Naive thymus-derived CD8-positive, alpha-beta T cell (primary cell): ENCODE measurements at regions not wholly inside any gene's neighbourhood (a gene's known extent, or its start where the extent isn't known, plus 50 kb on each side); places are given as distances from the start of the nearest gene placed in this dataset.

ENCODE experiments used
- ATAC-seq, 2 donors: fragments of 150-1000 bp; cut with Tn5 transposase in 1 of 2; sonication (Bioruptor Pico), chemical (Tn5 transposase) in 1 of 2; 1 replicate in 1 of 2; 2 replicates in 1 of 2; pipeline ENCODE4 v1.10.0; 2021; ENCODE audit warnings: mild to moderate bottlenecking in 2 of 2, moderate library complexity in 2 of 2
- POLR2A ChIA-PET: fragments of 350-600 bp; sonication (Branson Sonifier 250); formaldehyde crosslinking; loops from one replicate; lab custom pipeline; 2021; ENCODE audit warnings: antibody characterized with exemption; lab: Charles Lee
- DNase-seq, 10 donors: peaks; one replicate each; pipeline versions ENCODE4 v3.0.0 to v3.0.0-alpha.2; 2020 to 2022
- H3K27ac Mint-ChIP-seq, 10 donors: one replicate each; pipeline ENCODE4 v1.8.0; 2020 to 2022; ENCODE audit warnings: mild to moderate bottlenecking in 10 of 10, mixed read lengths in 10 of 10, moderate library complexity in 4 of 10, inconsistent platforms in 1 of 10
- H3K27me3 Mint-ChIP-seq, 5 donors: one replicate each; pipeline ENCODE4 v1.8.0; 2021 to 2022; ENCODE audit warnings: mixed read lengths in 5 of 5
- H3K36me3 Mint-ChIP-seq, 3 donors: one replicate each; pipeline ENCODE4 v1.8.0; 2020 to 2022; ENCODE audit warnings: mixed read lengths in 3 of 3, mild to moderate bottlenecking in 2 of 3, inconsistent platforms in 1 of 3
- H3K4me1 Mint-ChIP-seq, 4 donors: one replicate each; pipeline ENCODE4 v1.8.0; 2021 to 2022; ENCODE audit warnings: mixed read lengths in 4 of 4
- H3K4me3 Mint-ChIP-seq, 10 donors: one replicate each; pipeline ENCODE4 v1.8.0; 2020 to 2022; ENCODE audit warnings: mild to moderate bottlenecking in 10 of 10, mixed read lengths in 10 of 10, moderate library complexity in 6 of 10, inconsistent platforms in 1 of 10
- H3K9me3 Mint-ChIP-seq, 9 donors: one replicate each; pipeline ENCODE4 v1.8.0; 2020 to 2022; ENCODE audit warnings: mixed read lengths in 9 of 9, mild to moderate bottlenecking in 3 of 9, inconsistent platforms in 1 of 9, moderate library complexity in 1 of 9

DNA sequence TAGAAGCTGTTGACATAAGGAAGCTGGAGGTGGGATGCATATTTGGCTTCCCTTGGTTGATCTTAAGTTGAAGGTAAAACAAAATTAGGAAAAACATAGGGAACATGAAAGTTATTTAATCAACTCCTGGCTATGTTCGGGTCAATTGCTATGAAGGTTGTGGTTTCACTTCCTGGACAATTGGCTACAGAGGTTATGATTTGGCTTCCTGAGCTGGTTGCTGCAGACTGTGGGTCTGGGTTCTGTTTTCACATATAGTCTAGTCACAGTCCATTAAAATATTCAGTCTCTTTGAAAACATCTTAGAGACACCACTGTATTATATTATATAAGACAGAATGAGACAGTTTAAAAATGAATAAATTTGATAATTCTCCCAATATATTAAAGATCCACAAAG lies 895.2 kb upstream of the USP15 start:
- Mint-ChIP-seq H3K4me1 (no peaks in the 10 kb centered on the region), H3K4me3 (no peak overlapping the region), H3K27me3 (no peaks in the 10 kb centered on the region), H3K9me3 (peaks cover 0 to 4% (median 0%) of the 10 kb centered on the region in 9 donors), H3K27ac (no peak overlapping the region), H3K36me3 (no peaks in the 10 kb centered on the region)
- POLR2A ChIA-PET: no interaction called here
- DNase-seq: no peak
- no peak for ATAC-seq

DNA sequence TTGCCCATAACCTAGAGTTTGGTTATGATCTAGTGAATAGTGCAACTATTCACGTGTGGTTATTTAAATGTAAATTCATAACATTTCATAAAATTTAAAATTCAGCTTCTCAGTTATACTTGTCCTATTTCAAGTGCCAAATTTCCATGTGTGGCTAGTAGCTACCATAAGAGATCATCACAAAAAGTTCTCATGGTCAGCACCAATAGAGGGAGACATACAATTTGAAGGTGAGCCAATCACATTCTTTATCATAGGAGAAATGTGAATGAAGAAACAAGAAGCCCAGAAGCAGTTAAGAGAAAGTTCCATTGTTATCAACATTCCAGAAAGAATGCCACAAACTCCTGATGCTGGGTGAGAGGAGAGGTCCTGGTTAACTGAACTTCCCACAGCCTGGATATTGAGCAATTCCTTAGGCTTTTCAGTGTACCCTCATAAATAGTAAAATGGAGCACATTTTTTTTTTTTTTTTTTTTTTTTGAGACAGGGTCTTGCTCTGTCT lies 892.9 kb upstream of the USP15 start:
- POLR2A ChIA-PET: no interaction called here
- no peak overlapping the region for H3K27ac Mint-ChIP-seq
- H3K36me3 Mint-ChIP-seq: no peaks in the 10 kb centered on the region
- H3K27me3 Mint-ChIP-seq: no peaks in the 10 kb centered on the region
- H3K4me3 Mint-ChIP-seq: no peak overlapping the region
- no peaks in the 10 kb centered on the region for H3K4me1 Mint-ChIP-seq
- DNase-seq (no peak), ATAC-seq (no peak)
- H3K9me3 Mint-ChIP-seq: peaks cover 0 to 4% (median 0%) of the 10 kb centered on the region in 9 donors

DNA sequence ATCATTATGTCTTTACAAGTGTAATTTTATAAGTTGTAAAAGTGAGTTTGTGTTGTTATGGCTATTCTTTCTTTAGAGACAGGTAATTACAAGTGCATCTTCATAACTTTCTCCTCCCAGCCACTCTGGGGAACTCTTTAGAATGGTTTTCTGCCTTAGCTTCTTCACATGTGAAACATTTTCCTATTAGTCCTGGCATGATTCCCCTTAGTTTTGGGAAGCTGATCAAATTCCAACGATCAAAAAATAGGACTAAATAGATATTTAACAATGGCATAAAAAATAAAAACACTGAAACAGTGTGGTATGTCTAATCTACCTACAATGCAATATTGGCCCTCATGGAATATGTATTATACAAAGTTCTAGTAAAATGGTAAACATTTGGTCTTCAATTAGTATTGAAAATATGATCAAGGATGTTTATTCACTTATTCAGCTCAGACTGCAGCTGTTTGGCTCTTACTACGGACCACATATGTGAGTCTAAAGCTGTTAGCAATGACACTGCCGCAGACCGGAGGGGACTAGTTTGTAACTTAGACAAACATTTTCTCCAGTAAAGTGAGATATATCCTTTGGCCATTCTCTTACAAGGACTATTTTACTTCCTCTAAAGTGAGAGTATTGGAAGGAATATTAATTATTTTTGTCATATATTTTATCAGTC lies 890.8 kb upstream of the USP15 start:
- ATAC-seq (no peak), DNase-seq (no peak)
- H3K4me3 Mint-ChIP-seq: no peak overlapping the region
- H3K27ac Mint-ChIP-seq: no peak overlapping the region
- H3K4me1 Mint-ChIP-seq: no peaks in the 10 kb centered on the region
- no peaks in the 10 kb centered on the region for H3K27me3 Mint-ChIP-seq
- POLR2A ChIA-PET: no interaction called here
- no peaks in the 10 kb centered on the region for H3K36me3 Mint-ChIP-seq
- H3K9me3 Mint-ChIP-seq: peaks cover 0 to 4% (median 0%) of the 10 kb centered on the region in 9 donors

DNA sequence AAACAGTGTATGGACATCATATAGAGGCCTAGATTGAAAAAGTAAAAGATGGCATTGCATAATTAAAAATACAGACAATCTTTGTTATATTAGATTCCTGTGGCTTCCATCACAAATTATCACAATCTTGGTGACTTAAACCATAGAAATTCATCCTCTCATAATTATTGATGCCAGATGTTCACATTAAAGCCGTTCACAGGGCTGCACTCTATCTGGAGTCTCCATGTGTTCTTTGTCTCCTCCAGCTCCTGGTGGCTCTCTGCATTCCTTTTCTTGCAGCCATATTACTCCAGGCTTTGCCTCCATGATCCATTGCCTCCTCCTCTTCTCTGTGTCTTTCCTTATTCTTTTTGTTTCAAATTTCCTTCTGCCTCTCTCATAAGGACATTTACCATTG lies 875.7 kb upstream of the USP15 start:
- H3K27ac Mint-ChIP-seq: no peak overlapping the region
- POLR2A ChIA-PET: no interaction called here
- H3K4me3 Mint-ChIP-seq: no peak overlapping the region
- no peaks in the 10 kb centered on the region for H3K36me3 Mint-ChIP-seq
- peaks cover 0 to 1% (median 0%) of the 10 kb centered on the region in 5 donors for H3K27me3 Mint-ChIP-seq
- no peak for ATAC-seq
- DNase-seq: no peak
- H3K9me3 Mint-ChIP-seq: peaks cover 3 to 24% (median 10%) of the 10 kb centered on the region in 9 donors
- no peaks in the 10 kb centered on the region for H3K4me1 Mint-ChIP-seq

DNA sequence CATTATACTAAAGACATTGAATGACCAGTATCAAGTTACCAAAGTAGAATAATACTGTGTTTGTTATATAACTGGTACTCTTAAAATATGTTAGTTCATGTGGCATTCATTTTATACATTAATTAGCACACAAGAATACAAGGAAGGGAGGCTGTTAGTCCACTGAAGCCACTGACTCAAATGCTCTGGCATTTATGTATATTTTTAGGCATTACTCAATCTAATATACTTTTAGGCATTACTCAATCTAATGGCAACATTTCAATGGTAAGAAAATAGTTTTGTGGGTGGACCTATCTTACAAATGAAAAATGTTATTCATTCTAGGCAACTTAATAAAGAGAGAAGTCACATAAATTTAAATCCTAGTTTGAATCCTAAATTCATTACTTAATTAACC lies 874.4 kb upstream of the USP15 start:
- ATAC-seq (no peak), DNase-seq (no peak)
- Mint-ChIP-seq H3K27ac (no peak overlapping the region), H3K9me3 (peaks cover 3 to 32% (median 10%) of the 10 kb centered on the region in 9 donors), H3K4me1 (no peaks in the 10 kb centered on the region), H3K27me3 (peaks cover 0 to 8% (median 0%) of the 10 kb centered on the region in 5 donors), H3K4me3 (no peak overlapping the region), H3K36me3 (no peaks in the 10 kb centered on the region)
- POLR2A ChIA-PET: no interaction called here

DNA sequence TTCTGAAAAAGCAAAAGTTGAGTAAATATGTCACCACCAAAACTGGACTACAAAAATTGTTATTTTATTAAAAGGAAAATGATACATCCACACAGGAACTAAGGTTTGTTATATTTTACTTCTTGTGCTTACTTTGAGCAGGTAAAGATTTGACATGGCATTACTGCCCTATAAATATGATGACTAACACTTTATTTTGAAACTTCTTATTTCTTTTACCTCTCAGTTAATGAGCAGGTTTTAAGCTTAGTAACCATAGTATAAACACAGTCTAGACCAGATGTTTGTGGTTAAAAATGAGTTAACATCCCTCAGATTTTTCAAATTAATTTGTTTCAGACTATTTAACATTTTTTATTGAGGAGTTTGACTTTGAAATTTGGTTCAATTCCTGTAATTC lies 862.5 kb upstream of the USP15 start:
- Mint-ChIP-seq H3K36me3 (no peaks in the 10 kb centered on the region), H3K4me3 (no peak overlapping the region), H3K27ac (no peak overlapping the region), H3K27me3 (no peaks in the 10 kb centered on the region), H3K4me1 (no peaks in the 10 kb centered on the region), H3K9me3 (peaks cover 0 to 17% (median 5%) of the 10 kb centered on the region in 9 donors)
- DNase-seq (no peak), ATAC-seq (no peak)
- POLR2A ChIA-PET: no interaction called here

DNA sequence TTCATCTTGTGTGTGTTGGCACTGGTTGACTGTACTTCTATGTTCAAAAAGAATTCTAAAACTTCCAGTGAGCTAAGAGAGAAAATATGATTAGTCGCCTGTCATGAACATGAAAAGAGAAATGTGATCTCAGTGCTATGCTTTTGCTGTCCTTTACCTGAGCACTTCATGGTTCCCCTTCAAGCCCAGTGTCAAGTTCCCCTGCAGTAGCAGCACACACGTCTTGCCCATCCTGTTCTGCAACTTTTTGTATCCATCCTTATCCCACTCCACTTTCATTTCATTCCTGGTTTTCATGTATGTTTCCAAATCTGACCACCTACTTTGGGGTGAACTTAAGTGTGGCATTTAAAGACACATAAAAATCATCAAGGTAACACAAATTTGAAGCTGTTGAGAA lies 848.0 kb upstream of the USP15 start:
- Mint-ChIP-seq H3K4me3 (no peak overlapping the region), H3K36me3 (no peaks in the 10 kb centered on the region), H3K4me1 (no peaks in the 10 kb centered on the region), H3K9me3 (peaks cover 0 to 23% (median 4%) of the 10 kb centered on the region in 9 donors), H3K27me3 (no peaks in the 10 kb centered on the region), H3K27ac (no peak overlapping the region)
- no peak for ATAC-seq
- POLR2A ChIA-PET: no interaction called here
- DNase-seq: no peak

DNA sequence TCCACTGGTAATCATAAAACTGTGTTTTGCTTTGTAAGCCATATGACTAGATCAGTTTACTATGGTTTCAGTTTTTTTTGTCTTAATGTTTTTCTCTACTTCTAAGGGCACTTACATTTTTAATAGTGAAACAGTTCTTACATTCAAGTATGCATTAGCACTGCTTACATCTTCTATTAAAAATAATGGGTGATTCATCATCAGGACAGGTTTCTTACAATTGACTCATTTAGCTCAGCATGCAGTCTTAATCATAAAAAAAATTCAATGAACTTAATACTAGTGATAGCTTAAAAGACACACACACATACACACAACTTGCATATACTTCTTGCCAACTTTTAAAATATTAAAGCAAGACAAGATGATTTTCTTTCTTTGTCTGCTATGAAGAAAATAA lies 845.7 kb upstream of the USP15 start:
- no peak for ATAC-seq
- Mint-ChIP-seq H3K36me3 (no peaks in the 10 kb centered on the region), H3K27me3 (no peaks in the 10 kb centered on the region), H3K4me3 (no peak overlapping the region), H3K27ac (no peak overlapping the region), H3K9me3 (peaks cover 0 to 13% (median 6%) of the 10 kb centered on the region in 9 donors), H3K4me1 (no peaks in the 10 kb centered on the region)
- no peak for DNase-seq
- POLR2A ChIA-PET: no interaction called here

DNA sequence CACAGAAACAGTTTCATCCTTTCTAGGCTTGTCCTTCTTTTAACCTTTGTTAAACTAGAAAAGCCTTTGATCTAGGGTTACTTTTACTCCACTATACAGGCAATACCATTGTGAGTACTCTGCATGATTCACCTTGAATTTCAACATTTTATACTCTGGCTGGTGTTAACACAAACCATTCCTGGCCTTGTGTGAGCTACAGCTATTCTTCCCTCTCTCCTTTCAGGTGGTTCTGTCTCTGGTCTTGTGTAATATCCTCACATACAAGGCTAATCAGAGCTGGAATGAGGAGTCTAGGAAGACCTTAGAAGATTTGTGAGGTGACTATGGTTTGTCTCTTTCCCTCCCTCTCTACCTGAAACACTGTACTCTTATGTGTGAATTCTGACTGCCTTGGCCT lies 837.4 kb upstream of the USP15 start:
- ATAC-seq (no peak), DNase-seq (no peak)
- Mint-ChIP-seq H3K9me3 (peaks cover 0 to 17% (median 8%) of the 10 kb centered on the region in 9 donors), H3K27me3 (no peaks in the 10 kb centered on the region), H3K27ac (no peak overlapping the region), H3K4me1 (no peaks in the 10 kb centered on the region), H3K4me3 (no peak overlapping the region), H3K36me3 (peaks cover 0 to 7% (median 0%) of the 10 kb centered on the region in 3 donors)
- POLR2A ChIA-PET: no interaction called here

DNA sequence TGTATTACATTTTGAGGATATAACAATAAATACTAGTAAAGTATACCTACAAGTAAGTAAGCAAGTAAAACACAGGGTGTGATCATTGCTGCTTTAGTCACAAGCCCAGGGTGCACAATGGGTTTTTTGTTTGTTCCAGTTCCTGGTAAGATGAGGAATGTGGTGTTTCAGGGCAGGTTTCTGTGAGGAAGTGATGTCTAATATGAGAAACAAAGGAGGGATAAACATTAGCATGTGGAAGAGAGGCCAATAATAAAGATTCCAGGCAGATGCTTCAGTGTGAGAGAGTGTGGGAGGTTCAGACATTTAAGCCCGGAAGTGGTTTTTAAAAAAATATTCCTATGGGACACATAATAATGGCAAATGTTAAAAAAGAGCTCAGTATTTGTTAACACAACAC lies 808.1 kb upstream of the USP15 start:
- Mint-ChIP-seq H3K27me3 (peaks cover 0 to 2% (median 0%) of the 10 kb centered on the region in 5 donors), H3K4me3 (no peak overlapping the region), H3K36me3 (no peaks in the 10 kb centered on the region), H3K4me1 (no peaks in the 10 kb centered on the region), H3K27ac (no peak overlapping the region), H3K9me3 (peaks cover 0 to 16% (median 4%) of the 10 kb centered on the region in 9 donors)
- POLR2A ChIA-PET: no interaction called here
- no peak for ATAC-seq
- DNase-seq: no peak

DNA sequence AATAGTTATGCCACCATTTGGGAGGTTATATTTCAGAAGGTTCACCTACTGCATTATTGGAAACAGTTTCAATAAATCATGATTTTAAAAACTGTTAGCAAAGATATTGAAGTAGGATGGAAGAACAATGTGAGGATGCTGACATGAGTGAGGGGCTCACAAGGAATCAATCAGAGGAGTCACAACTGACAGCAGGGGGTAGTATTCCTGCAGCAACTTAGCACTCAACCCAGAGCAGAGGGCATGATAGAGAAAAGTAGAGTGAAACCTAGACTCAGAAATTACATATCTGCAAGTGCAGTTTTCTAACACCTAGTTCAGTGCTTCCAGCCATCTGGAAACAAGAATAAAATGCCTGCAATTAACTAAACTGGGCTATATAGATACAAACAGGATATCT lies 772.5 kb upstream of the USP15 start:
- Mint-ChIP-seq H3K9me3 (peaks cover 0 to 14% (median 3%) of the 10 kb centered on the region in 9 donors), H3K4me3 (no peak overlapping the region), H3K27me3 (no peaks in the 10 kb centered on the region), H3K27ac (no peak overlapping the region), H3K36me3 (no peaks in the 10 kb centered on the region), H3K4me1 (no peaks in the 10 kb centered on the region)
- POLR2A ChIA-PET: no interaction called here
- DNase-seq: no peak
- ATAC-seq: no peak

DNA sequence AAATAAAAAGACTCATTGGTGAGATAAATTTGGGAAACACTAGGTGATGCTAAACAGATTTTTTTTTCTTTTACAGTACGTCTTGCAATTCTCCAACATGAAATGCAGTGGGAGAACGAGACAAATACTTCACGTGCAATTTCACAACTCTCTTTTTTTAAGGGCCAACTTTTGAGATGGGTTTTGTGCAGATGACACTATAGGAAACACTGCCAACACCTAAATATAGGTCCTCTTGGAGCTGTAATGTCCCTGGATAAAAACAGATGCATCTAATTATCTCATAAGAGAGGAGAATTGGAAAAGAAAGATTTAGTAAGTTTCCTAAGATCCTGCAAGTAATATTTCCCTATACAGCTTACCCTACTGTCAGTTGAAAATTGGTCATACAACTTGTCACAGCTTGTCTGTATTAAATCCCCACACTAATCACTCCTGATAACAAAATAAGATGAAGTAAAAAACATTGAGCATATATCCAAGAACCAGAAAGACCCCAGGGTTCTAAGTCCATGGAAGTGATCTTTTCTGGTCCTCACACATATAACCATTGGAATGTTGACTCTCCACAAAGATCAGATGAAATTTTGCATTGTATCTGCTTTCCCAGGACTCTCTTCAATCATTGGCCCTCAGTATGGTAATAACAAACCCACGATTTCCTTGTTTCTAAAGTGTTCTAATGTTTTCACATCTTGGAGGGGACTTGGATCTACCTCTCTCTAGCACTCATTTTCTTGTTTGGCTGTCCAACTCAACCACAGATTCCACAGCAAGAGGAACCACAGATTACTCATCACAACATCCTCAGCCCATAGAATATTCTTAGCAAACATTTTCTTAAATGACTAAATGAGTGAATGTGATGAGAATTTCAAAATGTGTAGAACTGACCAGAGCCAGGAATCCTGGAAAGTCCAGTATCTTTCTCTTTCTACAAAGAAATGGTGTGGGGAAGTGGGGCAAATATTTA lies 769.4 kb upstream of the USP15 start:
- DNase-seq (no peak), ATAC-seq (no peak)
- POLR2A ChIA-PET: no interaction called here
- no peak overlapping the region for H3K4me3 Mint-ChIP-seq
- no peaks in the 10 kb centered on the region for H3K4me1 Mint-ChIP-seq
- no peak overlapping the region for H3K27ac Mint-ChIP-seq
- no peaks in the 10 kb centered on the region for H3K36me3 Mint-ChIP-seq
- H3K9me3 Mint-ChIP-seq: peaks cover 0 to 11% (median 0%) of the 10 kb centered on the region in 9 donors
- H3K27me3 Mint-ChIP-seq: no peaks in the 10 kb centered on the region

DNA sequence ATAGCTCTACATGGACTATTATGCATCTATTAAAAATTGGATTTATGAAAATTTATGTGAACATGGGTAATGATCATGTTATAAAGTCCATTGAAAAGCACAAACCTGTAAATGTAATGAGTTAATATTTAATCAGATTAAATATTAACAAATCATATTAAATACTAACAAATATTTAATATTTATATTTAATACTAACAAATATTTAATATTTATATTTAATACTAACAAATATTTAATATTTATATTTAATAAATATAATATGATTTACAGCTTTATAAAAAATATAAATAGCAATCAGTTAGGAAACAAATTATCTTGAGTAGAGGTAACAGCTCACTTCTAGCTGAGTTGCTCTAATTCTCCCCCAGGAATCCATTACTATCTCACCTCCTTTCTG lies 758.0 kb upstream of the USP15 start:
- DNase-seq (no peak), ATAC-seq (no peak)
- Mint-ChIP-seq H3K4me1 (no peaks in the 10 kb centered on the region), H3K27ac (no peak overlapping the region), H3K27me3 (peaks cover 0 to 2% (median 0%) of the 10 kb centered on the region in 5 donors), H3K36me3 (no peaks in the 10 kb centered on the region), H3K4me3 (no peak overlapping the region), H3K9me3 (peaks cover 0 to 19% (median 0%) of the 10 kb centered on the region in 9 donors)
- POLR2A ChIA-PET: no interaction called here
